NB4 (cell line): ENCODE measurements at regions not wholly inside any gene's neighbourhood (a gene's known extent, or its start where the extent isn't known, plus 50 kb on each side); places are given as distances from the start of the nearest gene placed in this dataset.

Experiments
- MYC ChIP-seq: IDR thresholded peaks from 2 replicates; pipeline ENCODE4 v1.6.1; 2011; ENCODE audit warnings: low read depth, low read length
- POLR2A ChIP-seq: IDR thresholded peaks from 2 replicates; pipeline ENCODE4 v1.6.1; 2011; ENCODE audit warnings: mild to moderate bottlenecking; ENCODE audit not compliant: insufficient read length; ENCODE audit errors: extremely low read depth
- TF ChIP-seq, protein P1 (sequence below): IDR thresholded peaks from one replicate; pipeline ENCODE4 v1.5.1; 2012; ENCODE audit warnings: low read depth, low read length
- TF ChIP-seq, protein P2 (sequence below): IDR thresholded peaks from 2 replicates; pipeline ENCODE4 v1.6.1; 2011; ENCODE audit warnings: low read depth, low read length

DNA sequence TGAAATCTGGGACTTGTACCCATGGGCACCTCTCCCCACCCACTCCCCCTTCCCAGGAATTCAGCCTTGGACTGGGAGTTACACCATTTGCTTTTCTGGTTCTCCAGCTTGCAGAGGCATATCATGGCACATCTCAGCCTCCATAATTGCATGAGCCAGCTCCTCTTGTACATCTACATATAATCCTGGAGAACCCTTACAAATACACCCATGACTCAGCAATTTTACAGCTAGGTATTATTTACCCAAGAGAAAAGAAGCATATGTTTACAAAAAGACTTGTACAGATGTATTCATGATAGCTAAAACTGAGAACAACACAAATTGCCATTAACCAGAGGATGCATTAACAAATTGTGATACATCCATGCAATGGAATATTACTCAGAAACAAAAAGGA, 58.4 kb downstream of the RPLP1 start:
- TF ChIP-seq, protein P1, sequence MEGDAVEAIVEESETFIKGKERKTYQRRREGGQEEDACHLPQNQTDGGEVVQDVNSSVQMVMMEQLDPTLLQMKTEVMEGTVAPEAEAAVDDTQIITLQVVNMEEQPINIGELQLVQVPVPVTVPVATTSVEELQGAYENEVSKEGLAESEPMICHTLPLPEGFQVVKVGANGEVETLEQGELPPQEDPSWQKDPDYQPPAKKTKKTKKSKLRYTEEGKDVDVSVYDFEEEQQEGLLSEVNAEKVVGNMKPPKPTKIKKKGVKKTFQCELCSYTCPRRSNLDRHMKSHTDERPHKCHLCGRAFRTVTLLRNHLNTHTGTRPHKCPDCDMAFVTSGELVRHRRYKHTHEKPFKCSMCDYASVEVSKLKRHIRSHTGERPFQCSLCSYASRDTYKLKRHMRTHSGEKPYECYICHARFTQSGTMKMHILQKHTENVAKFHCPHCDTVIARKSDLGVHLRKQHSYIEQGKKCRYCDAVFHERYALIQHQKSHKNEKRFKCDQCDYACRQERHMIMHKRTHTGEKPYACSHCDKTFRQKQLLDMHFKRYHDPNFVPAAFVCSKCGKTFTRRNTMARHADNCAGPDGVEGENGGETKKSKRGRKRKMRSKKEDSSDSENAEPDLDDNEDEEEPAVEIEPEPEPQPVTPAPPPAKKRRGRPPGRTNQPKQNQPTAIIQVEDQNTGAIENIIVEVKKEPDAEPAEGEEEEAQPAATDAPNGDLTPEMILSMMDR = no peak
- TF ChIP-seq POLR2A (no peak), MYC (no peak)
- TF ChIP-seq, protein P2, sequence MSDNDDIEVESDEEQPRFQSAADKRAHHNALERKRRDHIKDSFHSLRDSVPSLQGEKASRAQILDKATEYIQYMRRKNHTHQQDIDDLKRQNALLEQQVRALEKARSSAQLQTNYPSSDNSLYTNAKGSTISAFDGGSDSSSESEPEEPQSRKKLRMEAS = no peak
